Kidney epithelial cell (primary cell): ENCODE measurements at regions not wholly inside any gene's neighbourhood (a gene's known extent, or its start where the extent isn't known, plus 50 kb on each side); places are given as distances from the start of the nearest gene placed in this dataset.
A peak's percentile ranks its signal among the peaks of the same experiment; 100 is the strongest.

ENCODE experiments used
- DNase-seq: peaks from one replicate; pipeline ENCODE4 v3.0.0-alpha.2; 2010; ENCODE audit warnings: low read depth
- H3K27me3 ChIP-seq: 2 replicates; pipeline ENCODE4 v1.6.0; 2011; ENCODE audit warnings: low read length; ENCODE audit not compliant: control insufficient read depth, insufficient read depth
- H3K36me3 ChIP-seq: 2 replicates; pipeline ENCODE4 v1.5.1; 2011; ENCODE audit warnings: low read length; ENCODE audit not compliant: control insufficient read depth, insufficient read depth
- H3K4me3 ChIP-seq: 2 replicates; pipeline ENCODE4 v1.5.1; 2011; ENCODE audit warnings: low read depth, mild to moderate bottlenecking, control low read depth, low read length
- CTCF ChIP-seq: IDR thresholded peaks from 2 replicates; pipeline ENCODE4 v1.5.1; 2011; ENCODE audit warnings: mild to moderate bottlenecking, moderate library complexity, low read length, control low read depth, inconsistent platforms; ENCODE audit not compliant: insufficient read depth, poor library complexity, severe bottlenecking

- DNase-seq = peak; percentile 21
- H3K27me3 ChIP-seq = no peaks in the 10 kb centered on the region
- H3K4me3 ChIP-seq = no peak overlapping the region
- H3K36me3 ChIP-seq = no peaks in the 10 kb centered on the region
- TF ChIP-seq CTCF = no peak
These were observed 545.2 kb downstream of the CSNK1G3 start for GRCh38 chr5:124056991-124057723.

DNA sequence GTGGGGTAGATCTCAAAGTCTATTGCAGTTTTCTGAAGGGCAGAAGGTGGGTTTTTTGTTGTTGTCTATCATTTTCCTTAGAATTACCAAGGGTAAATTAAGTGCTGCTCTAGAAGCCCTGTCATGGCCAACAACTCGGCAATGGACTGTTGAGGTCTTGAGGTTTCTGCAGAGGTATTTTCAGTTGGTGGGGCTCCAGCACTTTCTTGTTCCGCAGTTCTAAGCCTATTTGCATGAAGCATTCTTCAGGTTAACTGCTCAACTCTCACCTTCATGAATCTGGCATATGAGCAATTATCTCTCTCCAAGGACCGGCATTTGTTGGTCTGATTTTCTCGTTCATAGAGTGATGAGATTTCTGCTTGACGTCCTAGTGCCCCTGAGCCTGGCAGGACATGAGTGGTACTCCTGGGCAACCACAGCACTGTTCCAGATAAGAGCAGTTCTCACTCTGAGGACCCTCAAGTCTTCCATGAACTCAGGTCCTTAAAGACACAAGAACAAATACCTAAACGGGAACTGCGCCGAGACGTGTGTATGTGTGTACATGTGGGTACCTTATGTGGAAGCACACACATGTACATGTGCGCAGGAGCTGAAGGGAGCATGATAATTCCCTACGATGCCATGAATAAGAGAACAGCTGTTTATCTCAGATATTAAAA, 544.5 kb downstream of the CSNK1G3 start:
- no peak for DNase-seq

DNA sequence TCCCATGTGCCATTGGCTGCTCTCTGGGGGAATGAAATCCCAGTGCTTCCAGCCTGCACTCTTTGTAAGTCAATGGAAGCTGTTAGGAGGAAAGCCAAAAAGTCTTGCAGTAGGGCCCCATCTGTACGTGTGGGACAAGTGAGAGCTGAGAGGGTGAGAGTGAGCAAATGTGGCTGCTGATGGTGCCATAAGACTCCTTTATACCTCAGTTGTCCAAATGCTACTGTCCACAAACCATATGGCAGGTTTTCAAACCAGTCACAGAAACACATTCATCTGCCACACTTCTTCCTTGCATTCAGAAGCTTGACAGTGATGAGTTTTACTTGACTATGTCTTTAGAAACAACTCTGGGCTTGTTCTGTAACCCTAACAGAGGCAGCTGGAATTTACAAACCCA, 543.8 kb downstream of the CSNK1G3 start:
- no peak for TF ChIP-seq CTCF
- no peak for DNase-seq
- no peak overlapping the region for H3K4me3 ChIP-seq
- no peaks in the 10 kb centered on the region for H3K36me3 ChIP-seq
- H3K27me3 ChIP-seq = no peaks in the 10 kb centered on the region

More for the DNA sequence above, 544.5 kb downstream of the CSNK1G3 start:
- TF ChIP-seq CTCF = no peak
- no peak overlapping the region for H3K4me3 ChIP-seq
- no peaks in the 10 kb centered on the region for H3K27me3 ChIP-seq
- no peaks in the 10 kb centered on the region for H3K36me3 ChIP-seq

GRCh38 chr5:124054564-124054963, 542.6 kb downstream of the CSNK1G3 start:
- no peak for TF ChIP-seq CTCF
- Histone ChIP-seq H3K27me3 (no peaks in the 10 kb centered on the region), H3K4me3 (no peak overlapping the region), H3K36me3 (no peaks in the 10 kb centered on the region)
- DNase-seq = no peak

- TF ChIP-seq CTCF = no peak
- DNase-seq = no peak
- Histone ChIP-seq H3K27me3 (no peaks in the 10 kb centered on the region), H3K36me3 (no peaks in the 10 kb centered on the region), H3K4me3 (no peak overlapping the region)
These were observed 541.4 kb downstream of the CSNK1G3 start for GRCh38 chr5:124053340-124053739.

GRCh38 chr5:124052201-124052600, 540.2 kb downstream of the CSNK1G3 start:
- no peak for DNase-seq
- Histone ChIP-seq H3K4me3 (no peak overlapping the region), H3K36me3 (no peaks in the 10 kb centered on the region), H3K27me3 (no peaks in the 10 kb centered on the region)
- TF ChIP-seq CTCF = no peak
